ENCODE measurements at regions not wholly inside any gene's neighbourhood (a gene's known extent, or its start where the extent isn't known, plus 50 kb on each side); places are given as distances from the start of the nearest gene placed in this dataset.
"Not testable (repeated sequence)": the region's sequence is repeated elsewhere in the genome, so short reads cannot be mapped to it uniquely, and the experiment has no call there.

GRCh38 chr12:74166096-74166495 is 371.5 kb upstream of the ATXN7L3B start:
- DNase-seq = no peak

- DNase-seq = no peak
Measured at GRCh38 chr12:74169607-74170006, 368.0 kb upstream of the ATXN7L3B start.

- no peak for DNase-seq
Measured at GRCh38 chr12:74170645-74171477, 366.8 kb upstream of the ATXN7L3B start.

- no peak for DNase-seq
Measured at GRCh38 chr12:74171478-74171909, 366.1 kb upstream of the ATXN7L3B start.

GRCh38 chr12:74174961-74175360 is 362.7 kb upstream of the ATXN7L3B start:
- not testable (repeated sequence) for DNase-seq

GRCh38 chr12:74185360-74185759 is 352.3 kb upstream of the ATXN7L3B start:
- no peak for DNase-seq

GRCh38 chr12:74193191-74193590 is 344.4 kb upstream of the ATXN7L3B start:
- no peak for DNase-seq

- DNase-seq = no peak
Measured at GRCh38 chr12:74204236-74204635, 333.4 kb upstream of the ATXN7L3B start.

GRCh38 chr12:74227846-74228545 is 309.6 kb upstream of the ATXN7L3B start:
- no peak for DNase-seq

- DNase-seq = no peak
Measured at GRCh38 chr12:74229671-74230070, 308.0 kb upstream of the ATXN7L3B start.

GRCh38 chr12:74235342-74235741 is 302.3 kb upstream of the ATXN7L3B start:
- DNase-seq = no peak

- DNase-seq = no peak
Measured at GRCh38 chr12:74241341-74241740, 296.3 kb upstream of the ATXN7L3B start.

GRCh38 chr12:74242088-74242487 is 295.5 kb upstream of the ATXN7L3B start:
- no peak for DNase-seq

GRCh38 chr12:74245458-74245857 is 292.2 kb upstream of the ATXN7L3B start:
- no peak for DNase-seq

GRCh38 chr12:74250891-74251290 is 286.7 kb upstream of the ATXN7L3B start:
- no peak for DNase-seq

- DNase-seq = not testable (repeated sequence)
Measured at GRCh38 chr12:74253826-74254225, 283.8 kb upstream of the ATXN7L3B start.

GRCh38 chr12:74254784-74255183 is 282.9 kb upstream of the ATXN7L3B start:
- no peak for DNase-seq

GRCh38 chr12:74259199-74259598 is 278.4 kb upstream of the ATXN7L3B start:
- DNase-seq = no peak

GRCh38 chr12:74264692-74265091 is 272.9 kb upstream of the ATXN7L3B start:
- DNase-seq = no peak

- DNase-seq = not testable (repeated sequence)
Measured at GRCh38 chr12:74269355-74269754, 268.3 kb upstream of the ATXN7L3B start.

- DNase-seq = no peak
Measured at GRCh38 chr12:74280156-74280655, 257.4 kb upstream of the ATXN7L3B start.

- DNase-seq = not testable (repeated sequence)
Measured at GRCh38 chr12:74281401-74282180, 256.0 kb upstream of the ATXN7L3B start.

GRCh38 chr12:74283646-74284045 is 254.0 kb upstream of the ATXN7L3B start:
- DNase-seq = no peak

All from occipital lobe (tissue), 1 donor.